CD14-positive monocyte (primary cell): ENCODE measurements at regions not wholly inside any gene's neighbourhood (a gene's known extent, or its start where the extent isn't known, plus 50 kb on each side); places are given as distances from the start of the nearest gene placed in this dataset.

ENCODE experiments used
- DNase-seq, 3 donors: peaks; one replicate each; pipeline ENCODE4 v3.0.0-alpha.2; 2011 to 2022
- H2AFZ ChIP-seq: 2 replicates; pipeline ENCODE4 v1.6.0; 2012; ENCODE audit warnings: mild to moderate bottlenecking, low read depth, low read length, inconsistent platforms; ENCODE audit not compliant: insufficient read depth, poor library complexity, severe bottlenecking
- H3K27ac ChIP-seq, 2 donors: 1 replicate in 1 of 2; 2 replicates in 1 of 2; pipeline ENCODE4 v1.5.1; 2012 to 2013; ENCODE audit warnings: low read length in 2 of 2, control low read depth in 1 of 2, inconsistent platforms in 1 of 2, low read depth in 1 of 2, mild to moderate bottlenecking in 1 of 2
- H3K27me3 ChIP-seq, 2 donors: one replicate each; pipeline versions ENCODE4 v1.6.0 to v1.6.1; 2011 to 2013; ENCODE audit warnings: low read length in 2 of 2; ENCODE audit not compliant: control insufficient read depth in 2 of 2, insufficient read depth in 2 of 2
- H3K36me3 ChIP-seq, 2 donors: replicated peaks in 1 of 2; 1 replicate in 1 of 2; 2 replicates in 1 of 2; pipeline versions ENCODE4 v1.5.1 to v1.6.1; 2012 to 2013; ENCODE audit warnings: low read length in 2 of 2, control low read depth in 1 of 2, inconsistent platforms in 1 of 2, mild to moderate bottlenecking in 1 of 2; ENCODE audit not compliant: insufficient read depth in 2 of 2, control insufficient read depth in 1 of 2
- H3K4me1 ChIP-seq, 2 donors: 1 replicate in 1 of 2; 2 replicates in 1 of 2; pipeline versions ENCODE4 v1.5.1 to v1.6.1; 2012 to 2013; ENCODE audit warnings: low read length in 2 of 2, control low read depth in 1 of 2, inconsistent platforms in 1 of 2, mild to moderate bottlenecking in 1 of 2, moderate library complexity in 1 of 2; ENCODE audit not compliant: insufficient read depth in 2 of 2, control insufficient read depth in 1 of 2
- H3K4me2 ChIP-seq: replicated peaks from 2 replicates; pipeline ENCODE3; 2012; ENCODE audit warnings: low read length, moderate library complexity, mild to moderate bottlenecking; ENCODE audit not compliant: poor library complexity, severe bottlenecking; ENCODE audit errors: extremely low read depth
- H3K4me3 ChIP-seq, 3 experiments: fragments of 200-600 bp in 1 of 3; sonication (generic) in 1 of 3; replicated peaks in 1 of 3; 1 replicate in 2 of 3; 2 replicates in 1 of 3; pipeline ENCODE4 v1.5.1; 2011 to 2013; ENCODE audit warnings: low read length in 3 of 3, mild to moderate bottlenecking in 3 of 3, control low read depth in 2 of 3, low read depth in 2 of 3, inconsistent platforms in 1 of 3, moderate library complexity in 1 of 3
- H3K79me2 ChIP-seq: 2 replicates; pipeline ENCODE4 v1.6.0; 2012; ENCODE audit warnings: mild to moderate bottlenecking, control low read depth, inconsistent platforms, low read length, moderate library complexity; ENCODE audit not compliant: insufficient read depth
- H3K9ac ChIP-seq: 2 replicates; pipeline ENCODE4 v1.6.0; 2017; ENCODE audit warnings: low read length, mild to moderate bottlenecking; ENCODE audit not compliant: insufficient read depth, poor library complexity, severe bottlenecking
- H3K9me3 ChIP-seq, 2 donors: replicated peaks in 1 of 2; 1 replicate in 1 of 2; 2 replicates in 1 of 2; pipeline versions ENCODE4 v1.5.1 to v1.6.1; 2012 to 2013; ENCODE audit warnings: low read length in 2 of 2, control low read depth in 1 of 2; ENCODE audit not compliant: control insufficient read depth in 1 of 2, insufficient read depth in 1 of 2
- H4K20me1 ChIP-seq: 2 replicates; pipeline ENCODE4 v1.6.0; 2012; ENCODE audit warnings: mild to moderate bottlenecking, low read length, control low read depth, moderate library complexity; ENCODE audit not compliant: insufficient read depth
- H3K27ac Mint-ChIP-seq, 7 donors: one replicate each; pipeline ENCODE4 v1.8.0; 2020; ENCODE audit warnings: mild to moderate bottlenecking in 7 of 7, mixed read lengths in 7 of 7, moderate library complexity in 6 of 7, inconsistent platforms in 2 of 7
- H3K27me3 Mint-ChIP-seq, 3 donors: one replicate each; pipeline ENCODE4 v1.8.0; 2021 to 2022; ENCODE audit warnings: low read depth in 3 of 3, mild to moderate bottlenecking in 3 of 3, mixed read lengths in 3 of 3, moderate library complexity in 3 of 3, inconsistent platforms in 1 of 3
- H3K36me3 Mint-ChIP-seq, 2 donors: one replicate each; pipeline ENCODE4 v1.8.0; 2020; ENCODE audit warnings: mixed read lengths in 2 of 2, inconsistent platforms in 1 of 2, mild to moderate bottlenecking in 1 of 2
- H3K4me1 Mint-ChIP-seq: one replicate; pipeline ENCODE4 v1.8.0; 2020; ENCODE audit warnings: mild to moderate bottlenecking, mixed read lengths
- H3K4me3 Mint-ChIP-seq, 2 donors: one replicate each; pipeline ENCODE4 v1.8.0; 2020; ENCODE audit warnings: mild to moderate bottlenecking in 2 of 2, mixed read lengths in 2 of 2, moderate library complexity in 1 of 2
- H3K9me3 Mint-ChIP-seq, 7 donors: one replicate each; pipeline ENCODE4 v1.8.0; 2020 to 2022; ENCODE audit warnings: mixed read lengths in 7 of 7, mild to moderate bottlenecking in 6 of 7, moderate library complexity in 6 of 7, inconsistent platforms in 2 of 7
- CTCF ChIP-seq: fragments of 200-600 bp; IDR thresholded peaks from one replicate; pipeline ENCODE4 v1.8.0; 2022; ENCODE audit warnings: antibody characterized with exemption, mild to moderate bottlenecking
- WGBS: methylation state at CpG from one replicate; pipeline ENCODE4 v1.1.5; 2013; ENCODE audit warnings: missing lambda C conversion rate; ENCODE audit not compliant: insufficient coverage; 5-methylcytosine and 5-hydroxymethylcytosine counted together
- intact Hi-C, 2 donors: fragments of 100-400 bp; cut with micrococcal nuclease; formaldehyde crosslinking; loops; one replicate each; pipeline versions ENCODE4 v1.15.0 to v1.15.1; 2023

- H3K4me3 Mint-ChIP-seq, result no peak overlapping the region
- no peak for TF ChIP-seq CTCF
- Histone ChIP-seq H4K20me1 (no peaks in the 10 kb centered on the region), H3K4me2 (no peak overlapping the region), H3K4me3 (no peak overlapping the region), H3K27me3 (no peaks in the 10 kb centered on the region), H3K4me1 (no peaks in the 10 kb centered on the region), H3K27ac (no peak overlapping the region), H3K79me2 (no peaks in the 10 kb centered on the region), H3K36me3 (no peaks in the 10 kb centered on the region), H3K9ac (no peak overlapping the region), H3K9me3 (no peaks in the 10 kb centered on the region), H2AFZ (no peak overlapping the region)
- H3K4me1 Mint-ChIP-seq, result no peaks in the 10 kb centered on the region
- no peaks in the 10 kb centered on the region for H3K27me3 Mint-ChIP-seq
- no peak overlapping the region for H3K27ac Mint-ChIP-seq
- peaks cover 0 to 8% (median 3%) of the 10 kb centered on the region in 7 donors for H3K9me3 Mint-ChIP-seq
- DNase-seq, result no peak
- intact Hi-C loops, result no loop called here
- WGBS, result no CpG with 5 or more reads among the region's 2 CpGs
- H3K36me3 Mint-ChIP-seq, result no peaks in the 10 kb centered on the region
Measured at GRCh38 chr16:73683804-73684203, 612.8 kb upstream of the PSMD7 start.

DNA sequence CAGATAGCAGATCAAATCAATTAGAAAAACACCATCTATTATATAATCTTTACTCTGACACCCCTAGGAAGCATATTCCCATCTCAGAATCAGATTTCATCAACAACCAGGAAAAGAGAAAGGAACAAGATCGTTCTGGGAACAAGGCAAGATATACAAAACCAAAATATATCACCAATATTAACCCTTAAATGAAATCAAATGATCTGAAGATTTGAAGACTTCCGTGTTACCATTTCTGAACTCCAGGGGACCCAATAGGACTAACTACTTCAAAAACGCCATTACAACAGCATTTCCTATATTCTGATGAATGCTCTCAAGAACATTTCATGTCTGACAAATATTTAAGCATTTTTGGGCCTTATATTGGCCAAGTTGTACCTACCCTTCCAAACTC is 624.2 kb upstream of the ZFHX3 start:
- 73% methylated on average over 2 of the region's 3 CpGs for WGBS
- no peak overlapping the region for H3K4me3 ChIP-seq
- no peaks in the 10 kb centered on the region for H3K27me3 ChIP-seq
- no peaks in the 10 kb centered on the region for H3K79me2 ChIP-seq
- H3K4me3 Mint-ChIP-seq, result no peak overlapping the region
- no peak overlapping the region for H3K27ac ChIP-seq
- H3K27me3 Mint-ChIP-seq, result peaks cover 0 to 2% (median 0%) of the 10 kb centered on the region in 3 donors
- no peak overlapping the region for H3K9ac ChIP-seq
- H3K36me3 Mint-ChIP-seq, result no peaks in the 10 kb centered on the region
- no peaks in the 10 kb centered on the region for H3K4me1 Mint-ChIP-seq
- no peak overlapping the region for H2AFZ ChIP-seq
- no peaks in the 10 kb centered on the region for H3K36me3 ChIP-seq
- H4K20me1 ChIP-seq, result no peaks in the 10 kb centered on the region
- peaks cover 0 to 9% (median 3%) of the 10 kb centered on the region in 7 donors for H3K9me3 Mint-ChIP-seq
- H3K9me3 ChIP-seq, result peaks cover 0 to 4% of the 10 kb centered on the region in 2 donors
- H3K4me1 ChIP-seq, result no peaks in the 10 kb centered on the region
- H3K27ac Mint-ChIP-seq, result no peak overlapping the region
- H3K4me2 ChIP-seq, result no peak overlapping the region
- intact Hi-C loops, result no loop called here
- DNase-seq, result no peak
- TF ChIP-seq CTCF, result no peak
